DND-41 (cell line): ENCODE measurements at regions not wholly inside any gene's neighbourhood (a gene's known extent, or its start where the extent isn't known, plus 50 kb on each side); places are given as distances from the start of the nearest gene placed in this dataset.

Source experiments
- CTCF ChIP-seq: IDR thresholded peaks from 2 replicates; pipeline ENCODE4 v1.5.1; 2012; ENCODE audit warnings: borderline replicate concordance, low read length, moderate library complexity, mild to moderate bottlenecking; ENCODE audit not compliant: poor library complexity, severe bottlenecking; ENCODE audit errors: extremely low read depth
- EZH2 ChIP-seq: IDR thresholded peaks from 3 replicates; pipeline ENCODE4 v1.6.1; 2012; ENCODE audit warnings: borderline replicate concordance, low read depth, mild to moderate bottlenecking, moderate library complexity, low read length, inconsistent platforms; ENCODE audit not compliant: severe bottlenecking

- no peak for TF ChIP-seq CTCF
- TF ChIP-seq EZH2, result no peak
Measured at GRCh38 chr9:13508681-13509080, 229.2 kb upstream of the MPDZ start.
